Left lung (tissue), 4 donors: ENCODE measurements at regions not wholly inside any gene's neighbourhood (a gene's known extent, or its start where the extent isn't known, plus 50 kb on each side); places are given as distances from the start of the nearest gene placed in this dataset.

ENCODE experiments used
- ATAC-seq: fragments of 200-7000 bp; cut with Tn5 transposase; one replicate; pipeline ENCODE4 v1.9.1; 2020; ENCODE audit warnings: moderate library complexity
- DNase-seq, 4 donors: peaks; one replicate each; pipeline ENCODE4 v3.0.0-alpha.2; 2013 to 2020
- H3K27ac ChIP-seq, 2 donors: fragments of 200-600 bp; sonication (generic) in 1 of 2; one replicate each; pipeline versions ENCODE4 v1.5.0 to v1.8.0; 2020 to 2021
- H3K27me3 ChIP-seq, 2 donors: fragments of 200-600 bp; sonication (generic) in 1 of 2; one replicate each; pipeline versions ENCODE4 v1.5.0 to v1.8.0; 2020 to 2021
- H3K36me3 ChIP-seq, 2 donors: fragments of 200-600 bp; sonication (generic) in 1 of 2; one replicate each; pipeline versions ENCODE4 v1.5.0 to v1.8.0; 2020 to 2021
- H3K4me1 ChIP-seq, 2 donors: fragments of 200-600 bp; one replicate each; pipeline ENCODE4 v1.8.0; 2021
- H3K4me3 ChIP-seq, 2 donors: fragments of 200-600 bp; sonication (generic) in 1 of 2; one replicate each; pipeline versions ENCODE4 v1.5.0 to v1.8.0; 2020 to 2021; ENCODE audit warnings: mild to moderate bottlenecking in 1 of 2
- H3K9me3 ChIP-seq, 2 donors: fragments of 200-600 bp; sonication (generic) in 1 of 2; one replicate each; pipeline versions ENCODE4 v1.5.0 to v1.8.0; 2020 to 2021
- intact Hi-C, 2 donors: fragments of 100-400 bp; cut with DNase I; formaldehyde crosslinking; loops; one replicate each; pipeline versions ENCODE4 v1.11.2 to v1.14.2; 2022
- TF ChIP-seq, protein P1 (sequence below), 2 donors: fragments of 200-600 bp; sonication (generic) in 1 of 2; IDR thresholded peaks; one replicate each; pipeline versions ENCODE4 v1.5.0 to v1.8.0; 2021; ENCODE audit warnings: antibody characterized with exemption in 2 of 2
- donor health status: DM: no; HTN: yes; CAD: no.
- donor health status: DM: no; HTN: no; CAD: no.

DNA sequence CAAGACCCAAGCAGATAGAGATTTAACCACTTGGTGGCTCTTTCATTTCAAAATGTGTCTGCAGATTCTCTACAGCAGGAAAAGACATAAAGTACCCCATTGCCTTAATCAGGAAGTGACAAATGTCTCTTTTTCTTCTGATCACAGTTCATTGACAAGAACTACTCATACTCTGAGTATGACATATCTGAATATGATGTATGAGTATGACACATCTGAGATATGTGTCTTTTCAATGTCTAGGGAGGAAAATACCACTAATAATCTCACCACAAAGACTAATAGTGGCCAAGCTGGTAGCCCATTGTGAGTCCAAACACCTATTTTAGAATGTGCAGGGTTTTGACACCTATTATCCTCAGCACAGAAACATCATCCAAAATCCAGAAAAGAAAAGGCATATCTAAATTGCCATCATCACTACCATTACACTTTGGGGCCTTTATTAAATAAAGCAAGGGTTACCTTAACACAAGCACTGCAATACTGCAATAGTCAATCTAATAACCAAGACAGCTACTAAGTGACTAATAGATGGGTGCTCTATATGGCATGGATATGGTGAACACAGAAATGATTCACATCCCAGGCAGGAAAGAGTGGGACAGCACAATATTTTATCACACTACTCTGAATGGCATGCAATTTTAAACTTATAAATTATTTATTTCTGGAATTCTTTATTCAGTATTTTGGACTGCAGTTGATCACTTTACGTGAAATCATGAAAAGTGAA is 243.7 kb upstream of the FAR2 start:
- Histone ChIP-seq H3K36me3 (no peaks in the 10 kb centered on the region), H3K9me3 (peaks cover 0 to 35% of the 10 kb centered on the region in 2 donors), H3K27me3 (no peaks in the 10 kb centered on the region), H3K4me3 (no peak overlapping the region), H3K4me1 (no peaks in the 10 kb centered on the region), H3K27ac (no peak overlapping the region)
- TF ChIP-seq, protein P1, sequence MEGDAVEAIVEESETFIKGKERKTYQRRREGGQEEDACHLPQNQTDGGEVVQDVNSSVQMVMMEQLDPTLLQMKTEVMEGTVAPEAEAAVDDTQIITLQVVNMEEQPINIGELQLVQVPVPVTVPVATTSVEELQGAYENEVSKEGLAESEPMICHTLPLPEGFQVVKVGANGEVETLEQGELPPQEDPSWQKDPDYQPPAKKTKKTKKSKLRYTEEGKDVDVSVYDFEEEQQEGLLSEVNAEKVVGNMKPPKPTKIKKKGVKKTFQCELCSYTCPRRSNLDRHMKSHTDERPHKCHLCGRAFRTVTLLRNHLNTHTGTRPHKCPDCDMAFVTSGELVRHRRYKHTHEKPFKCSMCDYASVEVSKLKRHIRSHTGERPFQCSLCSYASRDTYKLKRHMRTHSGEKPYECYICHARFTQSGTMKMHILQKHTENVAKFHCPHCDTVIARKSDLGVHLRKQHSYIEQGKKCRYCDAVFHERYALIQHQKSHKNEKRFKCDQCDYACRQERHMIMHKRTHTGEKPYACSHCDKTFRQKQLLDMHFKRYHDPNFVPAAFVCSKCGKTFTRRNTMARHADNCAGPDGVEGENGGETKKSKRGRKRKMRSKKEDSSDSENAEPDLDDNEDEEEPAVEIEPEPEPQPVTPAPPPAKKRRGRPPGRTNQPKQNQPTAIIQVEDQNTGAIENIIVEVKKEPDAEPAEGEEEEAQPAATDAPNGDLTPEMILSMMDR (IDR thresholded peaks at IDR 0.05) = no peak
- DNase-seq (no peak), ATAC-seq (no peak)
- intact Hi-C loops = no loop called here

DNA sequence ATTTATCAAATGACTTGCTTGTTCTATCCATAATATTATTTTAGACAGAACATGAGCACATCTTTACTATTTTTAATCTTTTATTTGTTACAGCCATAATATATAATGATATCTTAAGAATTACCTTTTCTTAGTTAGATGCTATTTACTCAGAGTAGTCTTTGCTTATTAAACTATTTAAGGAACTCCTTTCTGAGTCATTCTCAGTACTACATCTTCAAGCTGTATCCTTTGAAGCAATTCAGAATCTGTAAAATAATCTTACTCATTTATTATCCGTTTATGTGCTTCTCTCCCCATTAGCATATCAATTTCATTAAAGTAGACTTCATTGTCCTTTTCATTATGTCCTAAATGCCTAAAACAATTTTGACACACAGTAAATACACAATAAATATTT is 240.4 kb upstream of the FAR2 start:
- H3K27ac ChIP-seq = no peak overlapping the region
- H3K4me1 ChIP-seq = no peaks in the 10 kb centered on the region
- H3K27me3 ChIP-seq = no peaks in the 10 kb centered on the region
- no peak for ATAC-seq
- no peak for DNase-seq
- peaks cover 0 to 34% of the 10 kb centered on the region in 2 donors for H3K9me3 ChIP-seq
- TF ChIP-seq, protein P1 (IDR thresholded peaks at IDR 0.05) = no peak
- intact Hi-C loops = no loop called here
- H3K4me3 ChIP-seq = no peak overlapping the region
- no peaks in the 10 kb centered on the region for H3K36me3 ChIP-seq

DNA sequence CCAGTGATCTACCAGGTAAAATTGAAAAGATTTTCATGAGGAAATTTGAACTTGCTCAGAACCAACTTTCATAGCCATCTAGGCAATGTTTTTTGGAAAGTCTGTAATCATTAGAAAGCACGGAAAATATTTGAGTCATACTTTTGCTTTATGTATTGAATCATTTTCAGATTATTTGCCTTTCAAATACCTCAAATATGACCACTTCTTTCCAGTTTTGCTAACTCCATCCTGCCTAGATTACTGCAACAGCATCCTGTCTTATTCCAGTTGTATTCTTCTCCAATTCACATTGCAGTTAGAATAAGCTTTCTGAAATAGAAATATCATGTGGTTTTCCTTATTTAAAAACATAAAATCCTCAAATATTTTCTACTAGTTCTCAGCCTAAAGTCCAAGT is 239.8 kb upstream of the FAR2 start:
- H3K4me1 ChIP-seq = no peaks in the 10 kb centered on the region
- H3K4me3 ChIP-seq = no peak overlapping the region
- intact Hi-C loops = no loop called here
- DNase-seq = no peak
- H3K9me3 ChIP-seq = peaks cover 0 to 40% of the 10 kb centered on the region in 2 donors
- TF ChIP-seq, protein P1 (IDR thresholded peaks at IDR 0.05) = no peak
- no peaks in the 10 kb centered on the region for H3K36me3 ChIP-seq
- no peak overlapping the region for H3K27ac ChIP-seq
- ATAC-seq = no peak
- no peaks in the 10 kb centered on the region for H3K27me3 ChIP-seq

DNA sequence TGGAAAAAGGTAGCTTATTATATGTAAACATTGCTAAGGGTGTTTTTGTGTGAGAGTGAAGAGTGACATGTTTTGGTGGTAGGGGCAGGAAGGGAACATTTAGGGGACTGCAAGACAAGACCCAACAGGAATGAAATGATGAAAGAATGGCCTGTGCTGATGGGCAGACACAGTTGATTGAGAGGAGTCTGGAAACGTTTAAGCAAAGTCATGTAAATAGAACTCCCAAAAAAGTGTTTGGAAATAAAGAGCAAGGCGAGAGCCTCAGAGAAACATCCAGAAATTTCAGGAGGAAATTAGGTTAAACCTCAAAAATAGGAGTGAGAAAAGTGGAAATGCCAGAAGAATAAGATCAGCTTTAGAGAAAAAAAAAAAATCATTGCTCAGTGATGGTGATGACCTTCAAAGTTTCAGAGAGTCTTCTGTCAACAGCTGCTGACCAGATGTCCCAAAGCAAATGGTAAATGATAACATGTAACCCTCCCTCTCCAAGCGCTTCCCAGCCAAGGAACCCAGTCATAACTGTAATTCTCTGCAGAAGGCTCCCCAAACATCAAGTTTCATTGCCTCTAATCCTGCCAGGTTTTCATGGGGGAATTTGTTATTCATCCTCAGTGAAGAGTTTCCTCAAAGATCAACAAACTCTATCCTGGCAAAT is 223.2 kb upstream of the FAR2 start:
- Histone ChIP-seq H3K4me3 (no peak overlapping the region), H3K27ac (no peak overlapping the region), H3K36me3 (no peaks in the 10 kb centered on the region), H3K27me3 (no peaks in the 10 kb centered on the region), H3K9me3 (peaks cover 0 to 12% of the 10 kb centered on the region in 2 donors), H3K4me1 (no peaks in the 10 kb centered on the region)
- TF ChIP-seq, protein P1 (IDR thresholded peaks at IDR 0.05) = no peak
- intact Hi-C loops = no loop called here
- no peak for DNase-seq
- ATAC-seq = no peak

DNA sequence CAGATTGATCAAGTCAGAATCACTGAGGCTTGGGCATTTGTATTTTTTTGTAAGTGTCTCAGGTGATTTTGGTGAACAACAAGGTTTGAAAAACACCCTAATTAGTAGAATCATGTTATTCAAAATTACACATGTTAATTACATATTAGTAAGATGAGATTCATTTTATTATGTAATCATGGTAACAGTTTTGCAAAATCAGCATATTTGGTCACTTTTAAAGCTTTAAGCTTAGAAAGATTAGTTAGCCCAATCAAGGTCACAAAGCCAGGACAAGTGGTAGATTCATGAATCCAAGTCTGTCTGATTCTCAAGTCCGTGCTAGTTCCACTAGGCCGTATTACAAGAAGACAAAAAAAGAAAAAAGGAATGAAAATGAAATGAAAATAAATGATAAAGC is 218.4 kb upstream of the FAR2 start:
- H3K36me3 ChIP-seq = no peaks in the 10 kb centered on the region
- no peak for ATAC-seq
- intact Hi-C loops = no loop called here
- no peaks in the 10 kb centered on the region for H3K9me3 ChIP-seq
- H3K4me1 ChIP-seq = no peaks in the 10 kb centered on the region
- no peak overlapping the region for H3K27ac ChIP-seq
- no peak overlapping the region for H3K4me3 ChIP-seq
- TF ChIP-seq, protein P1 (IDR thresholded peaks at IDR 0.05) = no peak
- DNase-seq = no peak
- no peaks in the 10 kb centered on the region for H3K27me3 ChIP-seq
